ENCODE measurements at regions not wholly inside any gene's neighbourhood (a gene's known extent, or its start where the extent isn't known, plus 50 kb on each side); places are given as distances from the start of the nearest gene placed in this dataset.

DNA sequence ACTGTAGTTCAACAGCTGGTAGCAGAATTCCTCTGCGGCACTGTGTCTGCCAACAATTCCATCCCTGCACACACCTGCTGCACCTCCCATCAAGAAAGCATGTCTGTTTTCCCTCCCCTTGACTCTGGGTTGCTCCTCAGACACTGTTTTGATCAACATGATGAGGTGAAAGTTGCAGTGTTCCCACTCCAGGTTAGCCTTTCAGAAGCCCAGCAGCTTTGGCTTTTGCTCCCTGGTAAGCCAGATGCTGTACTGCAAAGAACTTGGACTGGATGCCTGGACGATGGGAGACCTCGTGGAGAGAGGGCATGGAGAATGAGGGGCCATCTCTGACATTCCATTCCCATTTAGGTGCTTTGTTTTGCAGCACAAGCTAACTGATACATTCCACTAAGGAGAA lies 79.1 kb upstream of the MAFB start:
- Histone ChIP-seq H3K4me2 (no peak overlapping the region), H3K9me2 (replicated peaks; ENCODE audit: insufficient read depth) (no peaks in the 10 kb centered on the region), H3K79me2 (no peaks in the 10 kb centered on the region), H2AFZ (no peak overlapping the region), H3K36me3 (replicated peaks; ENCODE audit: insufficient read depth, low read depth) (no peaks in the 10 kb centered on the region), H4K20me1 (ENCODE audit: insufficient read depth, poor library complexity, severe bottlenecking) (no peaks in the 10 kb centered on the region), H3K27ac (no peak overlapping the region), H3K9me3 (ENCODE audit: low read depth) (no peaks in the 10 kb centered on the region), H3K27me3 (no peaks in the 10 kb centered on the region), H3K4me1 (ENCODE audit: insufficient read depth) (no peaks in the 10 kb centered on the region), H3K4me3 (no peak overlapping the region)
- DNase-seq (ENCODE audit: low spot score), result no peak
- TF ChIP-seq EZH2 (IDR thresholded peaks at IDR 0.05; ENCODE audit: borderline replicate concordance) (no peak), CTCF (IDR thresholded peaks at IDR 0.05; ENCODE audit: poor library complexity) (no peak), EZH2phosphoT487 (IDR thresholded peaks at IDR 0.05; ENCODE audit: low read depth, severe bottlenecking, unreplicated experiment) (no peak)
- WGBS (ENCODE audit: low lambda C conversion rate, missing lambda C conversion rate), result 80% methylated on average over 3 of the region's 3 CpGs

DNA sequence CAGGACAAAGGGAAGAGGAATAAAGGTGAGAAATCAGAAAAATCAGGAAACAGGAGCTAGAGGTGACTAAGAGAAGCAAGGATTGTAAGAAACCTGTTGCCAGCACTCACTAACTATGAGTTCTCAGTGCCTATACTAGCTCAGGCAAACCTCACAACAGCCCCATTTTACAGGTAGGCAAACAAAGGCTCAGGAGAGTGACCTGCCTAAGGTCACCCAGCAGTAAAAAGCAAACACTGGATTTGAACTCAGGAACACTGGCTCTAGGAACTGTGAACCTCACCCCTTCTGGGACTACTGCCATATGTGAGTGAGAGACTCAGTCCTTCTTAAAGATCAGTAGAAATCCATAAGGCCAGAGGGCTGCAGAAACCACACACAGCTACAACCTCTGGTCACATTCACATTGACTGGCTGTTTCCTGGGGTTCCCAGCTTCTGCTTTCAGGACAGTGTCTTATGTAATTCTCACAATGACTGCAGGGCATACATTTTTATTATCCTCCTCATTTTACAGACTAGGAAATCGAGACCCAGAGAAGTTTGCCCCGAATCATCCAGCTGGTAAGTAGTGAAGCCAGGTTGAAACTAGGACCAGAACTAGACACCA lies 80.7 kb upstream of the MAFB start:
- Histone ChIP-seq H3K79me2 (no peaks in the 10 kb centered on the region), H3K4me3 (no peak overlapping the region), H4K20me1 (ENCODE audit: insufficient read depth, poor library complexity, severe bottlenecking) (no peaks in the 10 kb centered on the region), H3K27me3 (no peaks in the 10 kb centered on the region), H3K4me1 (ENCODE audit: insufficient read depth) (no peaks in the 10 kb centered on the region), H3K27ac (no peak overlapping the region), H3K36me3 (replicated peaks; ENCODE audit: insufficient read depth, low read depth) (no peaks in the 10 kb centered on the region), H3K9me2 (replicated peaks; ENCODE audit: insufficient read depth) (no peaks in the 10 kb centered on the region), H3K9me3 (ENCODE audit: low read depth) (no peaks in the 10 kb centered on the region), H3K4me2 (no peak overlapping the region), H2AFZ (no peak overlapping the region)
- WGBS (ENCODE audit: low lambda C conversion rate, missing lambda C conversion rate), result 79% methylated on average over 2 of the region's 2 CpGs
- no peak for TF ChIP-seq EZH2 (IDR thresholded peaks at IDR 0.05; ENCODE audit: borderline replicate concordance)
- no peak for TF ChIP-seq EZH2phosphoT487 (IDR thresholded peaks at IDR 0.05; ENCODE audit: low read depth, severe bottlenecking, unreplicated experiment)
- TF ChIP-seq CTCF (IDR thresholded peaks at IDR 0.05; ENCODE audit: poor library complexity), result no peak
- no peak for DNase-seq (ENCODE audit: low spot score)

GRCh38 chr20:40770564-40771307 lies 81.7 kb upstream of the MAFB start:
- no peaks in the 10 kb centered on the region for H3K79me2 ChIP-seq
- no peak overlapping the region for H3K4me3 ChIP-seq
- H2AFZ ChIP-seq, result no peak overlapping the region
- H3K27me3 ChIP-seq, result no peaks in the 10 kb centered on the region
- WGBS (ENCODE audit: low lambda C conversion rate, missing lambda C conversion rate), result 82% methylated on average over 13 of the region's 13 CpGs
- DNase-seq (ENCODE audit: low spot score), result no peak
- no peaks in the 10 kb centered on the region for H3K9me2 ChIP-seq (replicated peaks; ENCODE audit: insufficient read depth)
- H3K9me3 ChIP-seq (ENCODE audit: low read depth), result no peaks in the 10 kb centered on the region
- no peaks in the 10 kb centered on the region for H3K4me1 ChIP-seq (ENCODE audit: insufficient read depth)
- TF ChIP-seq EZH2 (IDR thresholded peaks at IDR 0.05; ENCODE audit: borderline replicate concordance), result no peak
- TF ChIP-seq CTCF (IDR thresholded peaks at IDR 0.05; ENCODE audit: poor library complexity), result no peak
- no peak overlapping the region for H3K27ac ChIP-seq
- H3K36me3 ChIP-seq (replicated peaks; ENCODE audit: insufficient read depth, low read depth), result no peaks in the 10 kb centered on the region
- H4K20me1 ChIP-seq (ENCODE audit: insufficient read depth, poor library complexity, severe bottlenecking), result no peaks in the 10 kb centered on the region
- no peak overlapping the region for H3K4me2 ChIP-seq

Measured in hepatocyte (in vitro differentiated cells).